ENCODE measurements at regions not wholly inside any gene's neighbourhood (a gene's known extent, or its start where the extent isn't known, plus 50 kb on each side); places are given as distances from the start of the nearest gene placed in this dataset.

DNA sequence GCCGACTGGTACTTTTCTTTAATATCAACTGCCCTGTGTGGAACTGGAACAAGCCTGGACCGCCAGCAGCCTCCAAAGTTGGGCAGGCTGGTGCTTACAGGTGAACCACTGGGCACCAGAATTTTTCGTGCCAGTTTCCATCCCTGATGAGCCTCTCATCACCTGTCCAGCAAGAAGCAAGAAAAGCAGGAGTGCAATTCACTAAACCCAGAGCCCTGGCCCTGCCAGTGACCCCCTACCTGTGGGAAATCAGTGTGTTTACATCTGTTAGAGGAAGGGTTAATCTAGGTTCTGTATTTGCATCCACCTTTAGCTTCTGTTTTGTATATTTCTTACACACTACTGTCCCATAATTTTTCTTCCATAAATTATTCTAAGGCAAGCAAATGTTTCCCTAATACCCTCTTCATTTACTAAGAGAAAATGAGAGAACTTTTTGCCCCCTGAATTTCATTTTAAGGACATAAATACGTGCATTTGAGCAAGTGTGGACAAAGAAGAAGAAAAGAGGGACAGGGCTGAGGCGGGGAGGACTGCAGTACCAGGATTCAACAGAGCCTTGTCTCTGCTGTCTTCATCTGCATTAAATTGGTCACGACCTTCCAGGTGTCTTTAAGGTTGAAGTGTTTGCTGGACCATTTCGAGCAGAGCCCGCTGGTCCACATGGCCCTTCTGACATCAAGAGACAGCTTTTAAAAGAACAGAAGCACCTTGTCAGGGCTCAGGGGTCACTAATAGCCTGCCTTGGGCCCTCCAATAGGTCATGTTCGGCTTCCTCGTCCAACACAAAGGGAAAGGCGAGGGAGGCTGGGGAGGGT lies 763.1 kb downstream of the BCL11A start:
- Mint-ChIP-seq H3K9me3 (ENCODE audit: insufficient read depth) (no peaks in the 10 kb centered on the region), H3K4me1 (ENCODE audit: low read depth) (no peaks in the 10 kb centered on the region), H3K27ac (no peak overlapping the region), H3K4me3 (no peak overlapping the region), H3K27me3 (ENCODE audit: low read depth) (no peaks in the 10 kb centered on the region), H3K36me3 (ENCODE audit: low read depth) (no peaks in the 10 kb centered on the region)
- DNase-seq (no peak), ATAC-seq (no peak)
- POLR2A ChIA-PET = no interaction called here
- CTCF ChIA-PET = interaction anchor here (1.3 kb wide), 1 partner anchor 66 kb away, joined by 3 read pairs; no protein-coding TSS in a partner anchor

DNA sequence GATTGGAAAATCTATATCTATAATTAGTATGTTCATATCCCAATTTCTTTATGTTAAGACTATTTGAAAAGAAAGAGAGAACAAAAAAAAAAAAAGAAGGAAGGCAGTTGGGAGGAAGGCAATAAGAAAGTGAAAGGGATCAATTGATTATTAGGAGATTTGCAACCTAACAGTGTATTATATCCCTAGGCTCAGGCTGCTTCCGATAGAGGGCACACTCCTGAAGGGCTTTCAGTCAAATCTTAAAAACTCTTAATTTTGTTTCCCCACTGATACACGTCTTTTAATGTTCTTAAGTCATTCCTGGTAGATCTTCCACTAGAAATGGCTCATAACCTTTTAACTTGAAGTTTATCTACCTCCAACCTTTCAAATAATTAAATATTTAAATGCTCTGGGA lies 763.9 kb downstream of the BCL11A start:
- Mint-ChIP-seq H3K4me3 (no peak overlapping the region), H3K4me1 (ENCODE audit: low read depth) (no peaks in the 10 kb centered on the region), H3K9me3 (ENCODE audit: insufficient read depth) (no peaks in the 10 kb centered on the region), H3K36me3 (ENCODE audit: low read depth) (no peaks in the 10 kb centered on the region), H3K27me3 (ENCODE audit: low read depth) (no peaks in the 10 kb centered on the region), H3K27ac (no peak overlapping the region)
- no peak for DNase-seq
- ChIA-PET POLR2A (no interaction called here), CTCF (no interaction called here)
- no peak for ATAC-seq

DNA sequence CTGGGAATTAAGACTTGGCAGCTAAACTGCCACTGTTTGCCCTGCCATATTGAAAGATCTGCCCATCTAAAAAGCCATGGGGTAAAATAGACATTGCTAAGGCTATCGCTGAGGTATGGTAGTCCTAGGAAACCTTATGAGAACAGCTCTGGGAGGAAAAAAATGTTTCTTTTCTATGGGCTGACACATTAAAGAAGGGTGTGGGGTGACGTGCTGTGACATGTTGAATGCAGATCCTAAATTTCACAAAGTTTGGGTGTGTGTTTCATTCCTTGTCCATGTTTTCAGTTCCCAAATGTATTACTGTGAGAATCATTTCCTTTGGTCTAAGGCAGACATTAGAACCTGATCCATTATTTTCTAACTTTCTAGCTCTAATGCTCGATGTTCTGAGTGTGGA lies 766.4 kb downstream of the BCL11A start:
- no peak overlapping the region for H3K27ac Mint-ChIP-seq
- H3K4me1 Mint-ChIP-seq (ENCODE audit: low read depth) = no peaks in the 10 kb centered on the region
- DNase-seq (no peak), ATAC-seq (no peak)
- H3K27me3 Mint-ChIP-seq (ENCODE audit: low read depth) = no peaks in the 10 kb centered on the region
- H3K9me3 Mint-ChIP-seq (ENCODE audit: insufficient read depth) = no peaks in the 10 kb centered on the region
- CTCF ChIA-PET = no interaction called here
- no peaks in the 10 kb centered on the region for H3K36me3 Mint-ChIP-seq (ENCODE audit: low read depth)
- no peak overlapping the region for H3K4me3 Mint-ChIP-seq
- POLR2A ChIA-PET = no interaction called here

DNA sequence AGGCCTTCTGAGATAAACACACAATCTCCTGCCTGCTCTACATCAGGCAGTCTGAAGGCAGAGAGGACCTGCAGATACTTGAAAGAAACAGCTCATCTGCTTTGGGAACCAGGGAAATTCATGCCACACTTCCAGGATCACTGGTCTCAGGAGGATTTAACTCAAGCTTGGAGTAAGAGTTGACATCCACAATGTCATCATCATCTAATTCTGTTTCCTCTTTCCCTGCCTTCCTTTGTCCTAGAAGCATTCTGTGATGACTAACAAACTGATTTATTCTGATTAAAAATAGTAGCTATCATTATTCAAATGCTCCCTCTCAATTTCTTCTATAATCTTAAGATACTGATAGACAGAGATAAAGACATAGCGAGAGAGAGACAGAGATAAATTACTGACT lies 766.8 kb downstream of the BCL11A start:
- Mint-ChIP-seq H3K27ac (no peak overlapping the region), H3K36me3 (ENCODE audit: low read depth) (no peaks in the 10 kb centered on the region), H3K4me3 (no peak overlapping the region), H3K4me1 (ENCODE audit: low read depth) (no peaks in the 10 kb centered on the region), H3K9me3 (ENCODE audit: insufficient read depth) (no peaks in the 10 kb centered on the region), H3K27me3 (ENCODE audit: low read depth) (no peaks in the 10 kb centered on the region)
- ChIA-PET POLR2A (no interaction called here), CTCF (no interaction called here)
- no peak for DNase-seq
- ATAC-seq = no peak

DNA sequence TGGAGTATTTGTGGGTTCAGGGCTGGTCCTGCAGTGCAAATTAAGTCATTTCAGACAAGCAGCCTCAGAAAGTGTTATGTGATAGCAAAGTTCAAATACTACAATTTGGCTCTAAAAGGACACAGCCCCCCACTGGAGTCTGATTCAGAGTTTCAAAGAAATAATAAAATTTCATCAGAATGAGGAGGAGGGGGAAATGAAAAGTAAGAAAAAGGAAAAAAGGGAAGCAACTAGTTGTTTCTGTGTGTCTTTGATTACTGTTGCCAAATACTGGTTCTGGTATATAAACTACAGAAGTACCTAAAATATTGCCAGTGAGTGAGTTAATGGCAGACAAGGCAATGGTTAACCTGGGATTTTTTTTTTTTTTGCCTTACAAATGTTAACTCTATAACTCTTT lies 773.9 kb downstream of the BCL11A start:
- Mint-ChIP-seq H3K9me3 (ENCODE audit: insufficient read depth) (no peaks in the 10 kb centered on the region), H3K4me1 (ENCODE audit: low read depth) (no peaks in the 10 kb centered on the region), H3K27me3 (ENCODE audit: low read depth) (no peaks in the 10 kb centered on the region), H3K27ac (no peak overlapping the region), H3K4me3 (no peak overlapping the region), H3K36me3 (ENCODE audit: low read depth) (no peaks in the 10 kb centered on the region)
- POLR2A ChIA-PET = no interaction called here
- DNase-seq (no peak), ATAC-seq (no peak)
- CTCF ChIA-PET = no interaction called here

DNA sequence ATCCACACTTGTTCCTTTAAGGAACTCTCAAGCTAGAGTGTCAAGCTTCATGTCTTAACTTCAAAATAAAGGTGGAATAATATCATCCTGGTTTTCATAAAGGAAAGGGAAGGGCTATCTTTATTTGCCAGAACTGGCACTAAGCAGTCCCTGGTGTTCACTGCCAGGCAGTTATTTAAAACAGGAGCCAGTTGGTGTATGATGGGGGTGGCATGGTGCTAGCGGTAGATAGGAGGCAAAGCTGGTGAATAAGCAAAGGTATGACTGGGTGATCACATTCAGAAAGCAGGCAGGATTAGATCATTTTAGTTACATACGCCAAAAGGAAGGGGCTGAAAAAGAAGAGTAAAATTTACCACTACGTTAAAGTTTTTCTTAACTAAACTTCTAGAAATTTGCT lies 776.3 kb downstream of the BCL11A start:
- no peak overlapping the region for H3K4me3 Mint-ChIP-seq
- H3K4me1 Mint-ChIP-seq (ENCODE audit: low read depth) = no peaks in the 10 kb centered on the region
- no peak overlapping the region for H3K27ac Mint-ChIP-seq
- DNase-seq (no peak), ATAC-seq (no peak)
- H3K36me3 Mint-ChIP-seq (ENCODE audit: low read depth) = no peaks in the 10 kb centered on the region
- H3K27me3 Mint-ChIP-seq (ENCODE audit: low read depth) = no peaks in the 10 kb centered on the region
- H3K9me3 Mint-ChIP-seq (ENCODE audit: insufficient read depth) = no peaks in the 10 kb centered on the region
- CTCF ChIA-PET = interaction anchor here (0.9 kb wide), 1 partner anchor 212 kb away, joined by 4 read pairs; no protein-coding TSS in a partner anchor
- POLR2A ChIA-PET = no interaction called here

DNA sequence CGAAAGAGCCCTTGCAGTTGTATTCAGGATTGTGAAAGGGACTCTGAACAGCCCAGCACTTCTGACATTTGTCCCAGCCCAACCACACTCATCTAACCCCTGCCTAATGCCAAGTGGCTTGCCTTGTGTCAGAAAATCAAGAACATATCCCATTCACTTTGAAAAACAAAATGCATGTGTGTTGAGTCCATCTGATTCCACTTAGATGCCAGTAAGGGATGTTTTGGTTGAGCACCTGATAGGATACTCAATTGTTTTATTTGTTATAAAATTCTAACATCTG lies 776.8 kb downstream of the BCL11A start:
- H3K27me3 Mint-ChIP-seq (ENCODE audit: low read depth) = no peaks in the 10 kb centered on the region
- H3K9me3 Mint-ChIP-seq (ENCODE audit: insufficient read depth) = no peaks in the 10 kb centered on the region
- H3K36me3 Mint-ChIP-seq (ENCODE audit: low read depth) = no peaks in the 10 kb centered on the region
- H3K4me1 Mint-ChIP-seq (ENCODE audit: low read depth) = no peaks in the 10 kb centered on the region
- H3K27ac Mint-ChIP-seq = no peak overlapping the region
- ATAC-seq (no peak), DNase-seq (no peak)
- ChIA-PET CTCF (interaction anchor here (0.9 kb wide), 1 partner anchor 212 kb away, joined by 4 read pairs; no protein-coding TSS in a partner anchor), POLR2A (no interaction called here)
- H3K4me3 Mint-ChIP-seq = no peak overlapping the region

DNA sequence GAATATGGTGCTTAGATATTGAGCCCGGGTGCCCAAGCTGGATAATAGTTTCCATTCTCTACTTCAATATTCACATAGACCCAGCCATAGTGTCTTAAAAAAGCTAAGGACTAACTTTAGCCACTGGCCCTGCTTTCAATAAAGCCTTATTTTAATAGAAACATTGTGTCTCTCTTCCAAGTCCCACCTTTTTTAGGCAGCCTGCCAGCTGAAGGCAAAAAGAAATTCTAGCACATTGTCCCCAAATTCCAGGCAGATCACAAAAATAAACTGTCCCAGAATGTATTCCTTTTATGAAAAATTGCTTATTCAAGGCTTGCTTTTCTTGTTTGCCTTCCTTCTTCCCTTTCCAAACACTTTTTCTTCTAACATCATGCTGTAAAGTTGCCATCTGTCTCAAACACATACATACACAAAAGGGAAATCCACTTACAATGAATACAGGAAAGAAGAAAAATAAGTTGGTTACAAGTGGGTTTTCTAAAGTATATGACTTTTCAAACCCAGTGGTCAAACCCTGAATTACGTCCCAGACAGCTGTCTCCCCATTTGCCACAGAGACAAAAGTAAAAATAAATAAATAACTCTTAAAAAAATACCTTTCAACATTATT lies 778.5 kb downstream of the BCL11A start:
- no peaks in the 10 kb centered on the region for H3K36me3 Mint-ChIP-seq (ENCODE audit: low read depth)
- no peak for DNase-seq
- no peak overlapping the region for H3K4me3 Mint-ChIP-seq
- CTCF ChIA-PET = no interaction called here
- H3K9me3 Mint-ChIP-seq (ENCODE audit: insufficient read depth) = no peaks in the 10 kb centered on the region
- H3K27ac Mint-ChIP-seq = no peak overlapping the region
- no peaks in the 10 kb centered on the region for H3K27me3 Mint-ChIP-seq (ENCODE audit: low read depth)
- POLR2A ChIA-PET = no interaction called here
- no peaks in the 10 kb centered on the region for H3K4me1 Mint-ChIP-seq (ENCODE audit: low read depth)
- ATAC-seq = no peak

DNA sequence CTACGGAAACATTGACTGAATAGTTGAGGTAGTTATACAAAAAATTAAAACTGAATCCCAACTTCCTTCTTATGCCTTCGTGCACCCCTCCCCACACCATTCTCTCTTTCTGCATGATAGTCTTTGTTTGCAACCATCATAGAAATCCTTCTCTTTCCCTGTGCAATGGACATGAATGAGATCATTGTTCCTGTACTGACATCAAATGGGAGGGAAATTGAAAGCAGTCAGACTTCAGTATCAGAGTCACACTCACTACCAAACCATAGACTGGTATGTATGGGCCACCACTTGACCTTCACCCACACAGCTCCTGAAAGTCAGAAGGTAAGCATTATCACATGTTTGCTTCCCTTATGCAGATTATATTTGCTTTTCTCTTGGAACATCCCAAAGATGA lies 782.8 kb downstream of the BCL11A start:
- no peak overlapping the region for H3K4me3 Mint-ChIP-seq
- H3K27ac Mint-ChIP-seq = no peak overlapping the region
- no peaks in the 10 kb centered on the region for H3K27me3 Mint-ChIP-seq (ENCODE audit: low read depth)
- DNase-seq (no peak), ATAC-seq (no peak)
- ChIA-PET CTCF (no interaction called here), POLR2A (no interaction called here)
- no peaks in the 10 kb centered on the region for H3K9me3 Mint-ChIP-seq (ENCODE audit: insufficient read depth)
- no peaks in the 10 kb centered on the region for H3K36me3 Mint-ChIP-seq (ENCODE audit: low read depth)
- H3K4me1 Mint-ChIP-seq (ENCODE audit: low read depth) = no peaks in the 10 kb centered on the region

DNA sequence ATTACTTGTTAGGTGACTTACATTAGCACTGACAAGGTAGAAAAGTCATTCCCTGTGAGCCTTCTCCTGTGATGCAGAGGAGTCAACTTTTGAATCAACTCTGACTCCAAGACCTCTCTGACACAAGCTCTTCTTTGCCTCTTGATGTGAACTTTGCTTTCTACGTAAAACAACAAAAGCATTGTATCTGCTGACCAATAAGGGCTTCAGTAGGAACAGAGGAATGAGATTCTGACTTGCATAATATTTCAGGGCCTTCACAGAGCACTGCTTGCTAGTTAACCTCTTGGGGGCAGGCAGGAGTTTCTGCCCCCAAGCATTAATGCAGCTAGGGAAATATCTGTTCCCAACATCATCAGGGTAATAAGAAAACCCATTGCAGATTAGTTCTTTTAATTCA lies 791.5 kb downstream of the BCL11A start:
- ChIA-PET CTCF (no interaction called here), POLR2A (no interaction called here)
- no peaks in the 10 kb centered on the region for H3K9me3 Mint-ChIP-seq (ENCODE audit: insufficient read depth)
- DNase-seq (no peak), ATAC-seq (no peak)
- no peak overlapping the region for H3K4me3 Mint-ChIP-seq
- no peaks in the 10 kb centered on the region for H3K4me1 Mint-ChIP-seq (ENCODE audit: low read depth)
- H3K27me3 Mint-ChIP-seq (ENCODE audit: low read depth) = no peaks in the 10 kb centered on the region
- no peak overlapping the region for H3K27ac Mint-ChIP-seq
- no peaks in the 10 kb centered on the region for H3K36me3 Mint-ChIP-seq (ENCODE audit: low read depth)

DNA sequence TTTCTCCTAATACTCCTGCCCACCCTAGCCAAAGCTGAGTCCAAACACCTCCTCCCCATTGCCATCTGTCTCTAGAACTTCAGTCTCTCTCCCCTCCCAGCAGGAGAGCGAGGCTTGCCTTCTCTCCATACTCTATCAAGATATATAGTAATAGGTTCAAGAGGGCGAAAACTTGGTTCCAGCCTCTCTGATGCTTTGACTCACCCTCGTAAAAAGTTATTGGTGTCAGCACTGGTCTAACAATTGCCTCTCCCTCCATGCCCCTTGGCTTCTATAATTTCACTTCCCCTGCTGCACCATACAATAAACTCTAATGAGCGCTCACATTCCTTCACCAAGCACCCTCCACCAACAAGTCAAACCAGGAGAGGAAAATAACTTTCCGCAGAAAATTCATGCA lies 797.3 kb downstream of the BCL11A start:
- CTCF ChIA-PET = no interaction called here

DNA sequence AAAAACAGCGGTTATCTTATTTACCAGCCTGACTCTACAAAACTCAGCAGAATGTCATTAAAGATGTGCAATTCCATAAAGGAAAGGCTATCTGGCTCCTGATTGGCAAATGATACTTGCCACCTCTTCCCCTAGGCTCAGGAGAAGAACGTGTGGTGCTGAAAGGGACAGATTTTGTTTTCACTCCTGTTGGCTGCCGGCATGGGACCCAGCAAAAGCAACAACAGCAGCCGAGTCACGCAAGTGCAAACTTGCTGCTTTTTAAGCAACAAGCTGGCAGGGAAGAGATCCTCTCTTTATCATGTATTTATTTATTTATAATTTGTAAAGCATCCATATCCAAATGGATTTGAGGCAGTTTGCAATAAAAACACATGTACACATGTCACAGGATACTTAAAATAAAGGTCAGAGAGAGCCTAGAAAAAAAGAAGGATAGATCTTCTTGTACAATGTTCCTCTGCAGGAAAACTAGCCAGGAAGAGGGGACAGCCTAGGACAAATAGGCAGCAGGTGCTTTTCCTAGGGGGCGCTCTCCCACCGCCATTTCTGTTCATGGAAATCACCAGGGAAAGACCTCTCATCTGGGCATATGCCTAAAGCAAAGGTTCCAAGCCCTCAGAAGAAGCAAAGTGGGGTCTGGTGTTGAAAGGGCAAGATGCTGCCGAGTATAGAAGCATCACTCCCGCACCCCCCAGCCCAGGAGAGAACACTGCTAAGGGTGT lies 799.3 kb downstream of the BCL11A start:
- Mint-ChIP-seq H3K9me3 (ENCODE audit: insufficient read depth) (no peaks in the 10 kb centered on the region), H3K4me3 (no peak overlapping the region), H3K27ac (no peak overlapping the region), H3K4me1 (ENCODE audit: low read depth) (no peaks in the 10 kb centered on the region), H3K36me3 (ENCODE audit: low read depth) (no peaks in the 10 kb centered on the region), H3K27me3 (ENCODE audit: low read depth) (no peaks in the 10 kb centered on the region)
- POLR2A ChIA-PET = no interaction called here
- DNase-seq (no peak), ATAC-seq (no peak)
- CTCF ChIA-PET = no interaction called here

More for the DNA sequence above, 797.3 kb downstream of the BCL11A start:
- DNase-seq = no peak
- no peaks in the 10 kb centered on the region for H3K9me3 Mint-ChIP-seq (ENCODE audit: insufficient read depth)
- no peaks in the 10 kb centered on the region for H3K4me1 Mint-ChIP-seq (ENCODE audit: low read depth)
- no peaks in the 10 kb centered on the region for H3K36me3 Mint-ChIP-seq (ENCODE audit: low read depth)
- no peak for ATAC-seq
- POLR2A ChIA-PET = no interaction called here
- no peak overlapping the region for H3K27ac Mint-ChIP-seq
- H3K4me3 Mint-ChIP-seq = no peak overlapping the region
- no peaks in the 10 kb centered on the region for H3K27me3 Mint-ChIP-seq (ENCODE audit: low read depth)

Measured in activated CD8-positive, alpha-beta T cell treated with anti-CD3 and anti-CD28 coated beads, Interleukin-2, amount 10 ng/mL, durations not matched to agents 7 days and 5 days (primary cell).